Left ventricle myocardium inferior (tissue), 1 donor: ENCODE measurements at regions not wholly inside any gene's neighbourhood (a gene's known extent, or its start where the extent isn't known, plus 50 kb on each side); places are given as distances from the start of the nearest gene placed in this dataset.

ENCODE experiments used
- DNase-seq: peaks from one replicate; pipeline ENCODE4 v3.0.0-alpha.2; 2020
- H3K27ac ChIP-seq: fragments of 200-600 bp; replicated peaks from 2 replicates; pipeline ENCODE4 v1.8.0; 2021
- H3K27me3 ChIP-seq: fragments of 200-600 bp; 2 replicates; pipeline ENCODE4 v1.8.0; 2021; ENCODE audit warnings: low read depth
- H3K36me3 ChIP-seq: fragments of 200-600 bp; 2 replicates; pipeline ENCODE4 v1.8.0; 2021
- H3K4me1 ChIP-seq: fragments of 200-600 bp; 2 replicates; pipeline ENCODE4 v1.8.0; 2021
- H3K4me3 ChIP-seq: fragments of 200-600 bp; 2 replicates; pipeline ENCODE4 v1.8.0; 2021; ENCODE audit warnings: mild to moderate bottlenecking, moderate library complexity
- H3K9me3 ChIP-seq: fragments of 200-600 bp; replicated peaks from 2 replicates; pipeline ENCODE4 v1.8.0; 2021
- intact Hi-C: fragments of 100-400 bp; cut with micrococcal nuclease; formaldehyde crosslinking; loops from one replicate; pipeline ENCODE4 v1.11.0; 2022
- TF ChIP-seq, protein P1 (sequence below): fragments of 200-600 bp; IDR thresholded peaks from 2 replicates; pipeline ENCODE4 v1.8.0; 2021; ENCODE audit warnings: antibody characterized with exemption, mild to moderate bottlenecking, borderline replicate concordance
- donor health status: DM: no; HTN: yes; CAD: no; lungs with severe emphysema.

DNA sequence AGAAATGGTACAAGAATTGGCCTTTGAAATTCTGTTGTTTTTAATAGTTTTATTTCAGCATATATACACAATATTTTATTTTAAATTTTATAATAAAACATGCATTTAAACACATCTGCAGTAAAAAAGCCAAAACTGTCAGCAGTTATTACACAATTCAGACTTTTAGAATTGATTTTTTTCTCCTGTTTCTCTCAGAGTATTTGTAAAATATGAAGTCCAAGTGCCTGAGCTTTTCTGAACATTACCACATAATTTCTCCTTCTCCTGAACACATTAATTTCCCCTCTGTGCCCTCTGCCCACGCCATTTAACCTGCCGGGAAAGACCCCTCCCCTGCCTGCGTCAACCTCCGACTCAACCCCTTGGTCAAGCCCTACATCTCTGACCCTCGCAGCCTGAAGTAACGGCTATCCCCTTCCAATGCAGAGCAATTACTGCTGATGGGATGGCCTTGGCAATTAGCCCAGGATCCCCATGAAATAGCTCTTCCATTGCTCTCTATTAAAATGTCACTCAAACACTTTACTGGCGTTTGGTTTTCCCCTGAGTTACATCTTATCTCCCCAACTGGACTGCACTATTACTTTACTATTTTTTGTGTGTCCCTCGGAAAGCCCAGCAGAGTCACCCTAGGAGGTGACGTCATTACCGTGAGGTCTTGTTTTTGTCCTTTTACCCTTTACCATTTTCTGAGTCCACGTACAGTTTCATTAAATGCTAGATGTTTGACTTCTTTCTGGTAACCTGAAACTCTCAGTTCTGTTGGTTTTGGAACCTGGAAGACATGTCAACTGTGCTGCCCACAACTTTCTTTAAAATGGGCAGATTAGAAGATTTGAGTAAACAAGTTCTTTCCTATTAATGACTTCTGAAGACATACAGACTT, 146.7 kb upstream of the TAB2 start:
- Histone ChIP-seq H3K36me3 (no peaks in the 10 kb centered on the region), H3K9me3 (no peaks in the 10 kb centered on the region), H3K4me3 (no peak overlapping the region), H3K27me3 (peaks cover 17% of the 10 kb centered on the region), H3K27ac (peak overlapping the region; percentile 76), H3K4me1 (peaks cover 4% of the 10 kb centered on the region)
- intact Hi-C loops = no loop called here
- TF ChIP-seq, protein P1, sequence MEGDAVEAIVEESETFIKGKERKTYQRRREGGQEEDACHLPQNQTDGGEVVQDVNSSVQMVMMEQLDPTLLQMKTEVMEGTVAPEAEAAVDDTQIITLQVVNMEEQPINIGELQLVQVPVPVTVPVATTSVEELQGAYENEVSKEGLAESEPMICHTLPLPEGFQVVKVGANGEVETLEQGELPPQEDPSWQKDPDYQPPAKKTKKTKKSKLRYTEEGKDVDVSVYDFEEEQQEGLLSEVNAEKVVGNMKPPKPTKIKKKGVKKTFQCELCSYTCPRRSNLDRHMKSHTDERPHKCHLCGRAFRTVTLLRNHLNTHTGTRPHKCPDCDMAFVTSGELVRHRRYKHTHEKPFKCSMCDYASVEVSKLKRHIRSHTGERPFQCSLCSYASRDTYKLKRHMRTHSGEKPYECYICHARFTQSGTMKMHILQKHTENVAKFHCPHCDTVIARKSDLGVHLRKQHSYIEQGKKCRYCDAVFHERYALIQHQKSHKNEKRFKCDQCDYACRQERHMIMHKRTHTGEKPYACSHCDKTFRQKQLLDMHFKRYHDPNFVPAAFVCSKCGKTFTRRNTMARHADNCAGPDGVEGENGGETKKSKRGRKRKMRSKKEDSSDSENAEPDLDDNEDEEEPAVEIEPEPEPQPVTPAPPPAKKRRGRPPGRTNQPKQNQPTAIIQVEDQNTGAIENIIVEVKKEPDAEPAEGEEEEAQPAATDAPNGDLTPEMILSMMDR = no peak
- DNase-seq = peak; percentile 21

DNA sequence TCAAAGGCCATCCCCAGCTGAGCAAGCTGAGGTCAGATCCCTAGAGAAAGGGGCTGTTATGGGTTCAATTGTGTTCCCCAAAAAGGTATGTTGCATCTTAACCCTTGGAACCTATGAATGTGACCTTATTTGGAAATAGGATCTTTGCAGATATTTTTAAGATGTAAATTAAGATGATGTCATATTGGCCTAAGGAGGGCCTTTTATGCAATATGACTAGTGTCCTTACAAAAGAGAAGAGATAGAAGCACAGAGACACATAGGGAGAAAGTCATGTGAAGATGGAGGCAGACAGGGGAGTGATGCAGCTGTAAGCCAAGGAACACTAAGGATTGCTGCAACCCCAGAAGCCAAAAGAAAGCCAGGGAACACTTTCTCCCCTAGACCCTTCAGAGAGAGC, 144.3 kb upstream of the TAB2 start:
- no peak overlapping the region for H3K4me3 ChIP-seq
- no peak for DNase-seq
- H3K27me3 ChIP-seq = peaks cover 17% of the 10 kb centered on the region
- H3K9me3 ChIP-seq = peaks cover 5% of the 10 kb centered on the region
- TF ChIP-seq, protein P1 = no peak
- intact Hi-C loops = no loop called here
- no peaks in the 10 kb centered on the region for H3K36me3 ChIP-seq
- no peak overlapping the region for H3K27ac ChIP-seq
- H3K4me1 ChIP-seq = no peaks in the 10 kb centered on the region

DNA sequence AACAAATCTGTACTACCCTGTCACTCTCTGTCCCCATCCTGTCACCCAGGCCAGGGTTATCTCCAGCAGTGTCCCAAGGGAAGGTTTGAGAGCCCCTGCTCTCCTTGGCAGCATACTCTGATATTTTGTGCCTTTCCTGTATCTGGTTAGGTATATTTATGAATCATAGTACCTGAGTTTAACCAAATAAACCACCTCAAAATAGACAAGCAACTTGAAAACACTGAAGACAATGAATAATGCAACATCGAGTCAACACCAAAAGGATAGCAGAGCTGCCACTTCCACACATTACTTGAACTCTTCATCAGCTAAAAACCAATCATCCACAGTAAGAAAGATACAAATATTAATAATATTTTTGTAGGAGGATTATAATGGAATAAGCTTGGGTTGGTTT, 142.6 kb upstream of the TAB2 start:
- intact Hi-C loops = no loop called here
- Histone ChIP-seq H3K36me3 (no peaks in the 10 kb centered on the region), H3K4me1 (no peaks in the 10 kb centered on the region), H3K9me3 (peaks cover 5% of the 10 kb centered on the region), H3K27ac (no peak overlapping the region), H3K4me3 (no peak overlapping the region), H3K27me3 (peaks cover 9% of the 10 kb centered on the region)
- TF ChIP-seq, protein P1 = no peak
- DNase-seq = no peak

DNA sequence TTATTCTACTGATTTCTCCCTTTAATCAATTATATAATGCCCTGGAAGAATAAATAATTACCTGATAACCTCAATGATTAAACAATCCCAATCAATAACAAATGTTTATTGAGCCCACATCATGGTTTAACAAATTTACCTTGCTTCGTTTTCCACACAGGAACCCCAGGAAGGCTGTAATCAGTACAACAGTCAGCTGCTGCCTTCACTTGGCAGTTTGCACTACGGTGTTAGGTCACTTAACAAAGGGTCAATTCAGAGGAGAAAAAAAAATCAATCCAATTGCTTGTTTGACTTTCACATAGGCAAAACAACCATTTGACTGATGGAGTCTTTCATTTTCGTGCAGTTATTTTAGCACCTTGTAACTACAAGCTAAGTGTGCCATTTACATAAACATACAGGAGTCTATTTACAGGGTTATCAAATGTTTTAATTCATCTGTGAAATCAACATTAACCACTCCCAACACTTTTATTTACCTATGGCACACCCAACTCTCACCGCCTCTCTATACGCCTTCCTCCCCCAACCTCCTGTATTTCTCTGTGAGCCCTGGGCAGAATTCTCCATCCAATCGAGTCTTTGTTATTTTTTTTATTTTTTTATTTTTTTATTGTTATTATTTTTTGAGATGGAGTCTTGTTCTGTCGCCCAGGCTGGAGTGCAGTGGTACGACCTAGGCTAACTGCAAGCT, 140.4 kb upstream of the TAB2 start:
- intact Hi-C loops = no loop called here
- TF ChIP-seq, protein P1 = no peak
- Histone ChIP-seq H3K4me3 (no peak overlapping the region), H3K36me3 (no peaks in the 10 kb centered on the region), H3K9me3 (peaks cover 5% of the 10 kb centered on the region), H3K4me1 (no peaks in the 10 kb centered on the region), H3K27ac (no peak overlapping the region), H3K27me3 (peaks cover 9% of the 10 kb centered on the region)
- DNase-seq = no peak

DNA sequence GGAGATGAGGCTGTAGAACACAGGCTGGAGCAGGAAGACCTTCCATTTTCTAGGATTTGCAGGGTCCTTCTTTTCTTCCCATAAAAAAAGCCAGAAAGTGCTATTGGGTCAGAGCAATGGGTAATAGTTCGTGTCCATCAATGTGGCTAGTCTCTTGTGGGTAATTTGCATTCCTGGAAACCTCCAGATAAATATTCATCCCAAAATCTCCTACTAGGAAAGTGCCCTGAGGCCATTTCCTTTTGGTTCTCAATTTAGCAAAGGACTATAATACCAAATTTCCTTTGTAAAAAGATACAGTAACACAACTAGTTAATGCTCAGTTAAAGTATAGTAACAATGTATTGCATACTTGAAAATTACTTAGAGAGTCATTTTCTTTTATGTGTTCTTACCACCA, 138.1 kb upstream of the TAB2 start:
- Histone ChIP-seq H3K4me3 (no peak overlapping the region), H3K27ac (no peak overlapping the region), H3K4me1 (no peaks in the 10 kb centered on the region), H3K27me3 (no peaks in the 10 kb centered on the region), H3K9me3 (peaks cover 6% of the 10 kb centered on the region), H3K36me3 (no peaks in the 10 kb centered on the region)
- intact Hi-C loops = no loop called here
- no peak for DNase-seq
- TF ChIP-seq, protein P1 = no peak
